Skeletal muscle tissue (tissue), 3 donors: ENCODE measurements at regions not wholly inside any gene's neighbourhood (a gene's known extent, or its start where the extent isn't known, plus 50 kb on each side); places are given as distances from the start of the nearest gene placed in this dataset.

Source experiments
- H3K27ac ChIP-seq: one replicate; pipeline ENCODE4 v1.7.0; 2013; ENCODE audit warnings: mild to moderate bottlenecking, low read depth, low read length, inconsistent platforms
- H3K27me3 ChIP-seq, 3 donors: one replicate each; pipeline ENCODE4 v1.7.0; 2013; ENCODE audit warnings: low read length in 3 of 3; ENCODE audit not compliant: control insufficient read depth in 3 of 3, insufficient read depth in 3 of 3
- H3K36me3 ChIP-seq, 3 donors: one replicate each; pipeline ENCODE4 v1.7.0; 2013; ENCODE audit warnings: low read length in 3 of 3; ENCODE audit not compliant: control insufficient read depth in 3 of 3, insufficient read depth in 3 of 3
- H3K4me1 ChIP-seq, 3 donors: one replicate each; pipeline ENCODE4 v1.7.0; 2013; ENCODE audit warnings: low read length in 3 of 3, mild to moderate bottlenecking in 3 of 3; ENCODE audit not compliant: control insufficient read depth in 3 of 3, insufficient read depth in 3 of 3
- H3K4me3 ChIP-seq, 3 donors: one replicate each; pipeline ENCODE4 v1.7.0; 2013; ENCODE audit warnings: low read length in 3 of 3
- H3K9ac ChIP-seq, 3 donors: one replicate each; pipeline ENCODE4 v1.7.0; 2013; ENCODE audit warnings: low read length in 3 of 3, mild to moderate bottlenecking in 3 of 3, moderate library complexity in 2 of 3, low read depth in 1 of 3
- H3K9me3 ChIP-seq, 3 donors: one replicate each; pipeline ENCODE4 v1.7.0; 2013; ENCODE audit warnings: low read length in 3 of 3; ENCODE audit not compliant: control insufficient read depth in 3 of 3
- donor health status: Osteomylitis.

DNA sequence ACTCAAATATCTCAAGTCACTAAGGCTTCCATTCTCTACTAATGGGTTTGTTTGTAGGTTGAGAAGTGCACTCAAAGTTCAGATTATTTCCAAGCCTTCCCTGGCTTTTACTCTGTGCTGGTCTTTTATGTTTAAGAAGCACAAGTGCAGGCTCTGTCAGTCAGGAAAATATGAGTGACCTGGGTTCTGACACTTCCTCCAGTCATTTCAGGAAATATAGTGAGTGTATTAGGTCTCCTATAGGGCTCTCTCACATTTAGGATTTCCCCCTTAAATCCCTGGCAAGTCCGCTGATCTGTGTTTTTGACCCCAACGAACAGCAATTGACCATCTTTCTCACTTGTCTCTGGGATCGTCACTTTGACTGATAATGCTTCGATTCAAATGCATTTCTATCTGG lies 210.2 kb downstream of the ARPP21 start:
- Histone ChIP-seq H3K4me3 (no peak overlapping the region), H3K9me3 (no peaks in the 10 kb centered on the region), H3K27ac (no peak overlapping the region), H3K9ac (no peak overlapping the region), H3K36me3 (no peaks in the 10 kb centered on the region), H3K4me1 (no peaks in the 10 kb centered on the region), H3K27me3 (no peaks in the 10 kb centered on the region)

- Histone ChIP-seq H3K4me1 (no peaks in the 10 kb centered on the region), H3K36me3 (no peaks in the 10 kb centered on the region), H3K27ac (no peak overlapping the region), H3K4me3 (no peak overlapping the region), H3K9ac (no peak overlapping the region), H3K27me3 (no peaks in the 10 kb centered on the region), H3K9me3 (no peaks in the 10 kb centered on the region)
Observed at GRCh38 chr3:35849963-35850362, 210.6 kb downstream of the ARPP21 start.

DNA sequence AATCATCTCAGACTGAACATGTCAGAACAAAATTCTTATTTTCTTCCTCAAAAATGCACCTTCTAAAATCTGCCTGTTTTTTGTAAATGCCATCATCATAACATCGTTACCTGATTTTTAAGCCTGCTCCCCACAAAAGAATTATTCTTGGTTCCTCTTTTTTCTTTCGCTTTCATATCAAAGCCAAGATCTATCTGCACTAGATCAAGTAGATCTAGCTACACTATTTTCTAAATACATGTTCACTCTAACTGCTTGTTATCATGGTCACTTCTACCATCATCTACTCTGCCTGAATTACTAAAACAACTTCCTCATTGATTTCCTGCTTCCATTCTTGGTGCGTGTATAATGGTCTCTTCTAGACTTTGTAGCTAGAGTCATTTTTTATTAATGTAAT lies 217.7 kb downstream of the ARPP21 start:
- Histone ChIP-seq H3K4me1 (no peaks in the 10 kb centered on the region), H3K9me3 (no peaks in the 10 kb centered on the region), H3K27ac (no peak overlapping the region), H3K36me3 (no peaks in the 10 kb centered on the region), H3K4me3 (no peak overlapping the region), H3K27me3 (no peaks in the 10 kb centered on the region), H3K9ac (no peak overlapping the region)

DNA sequence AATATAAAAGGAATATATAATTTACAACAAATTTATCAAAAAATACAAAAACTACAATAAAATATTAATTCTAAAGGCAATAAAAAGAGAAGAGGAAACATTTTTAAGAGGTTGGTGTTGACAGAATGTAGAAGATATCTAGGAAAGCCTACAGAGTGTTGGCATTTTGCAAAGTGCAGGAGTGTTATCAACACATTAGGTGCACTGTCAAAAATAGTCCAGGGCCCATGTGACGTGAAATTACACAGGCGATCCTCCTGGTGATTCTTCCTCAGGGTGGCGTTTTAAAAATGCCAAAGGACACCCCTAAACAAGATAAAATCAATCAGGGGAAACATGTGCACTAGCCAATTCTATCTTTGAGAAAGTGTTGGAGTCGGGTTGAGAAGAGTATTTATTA lies 222.7 kb downstream of the ARPP21 start:
- Histone ChIP-seq H3K4me1 (no peaks in the 10 kb centered on the region), H3K9ac (no peak overlapping the region), H3K27ac (no peak overlapping the region), H3K4me3 (no peak overlapping the region), H3K36me3 (no peaks in the 10 kb centered on the region), H3K9me3 (no peaks in the 10 kb centered on the region), H3K27me3 (no peaks in the 10 kb centered on the region)

DNA sequence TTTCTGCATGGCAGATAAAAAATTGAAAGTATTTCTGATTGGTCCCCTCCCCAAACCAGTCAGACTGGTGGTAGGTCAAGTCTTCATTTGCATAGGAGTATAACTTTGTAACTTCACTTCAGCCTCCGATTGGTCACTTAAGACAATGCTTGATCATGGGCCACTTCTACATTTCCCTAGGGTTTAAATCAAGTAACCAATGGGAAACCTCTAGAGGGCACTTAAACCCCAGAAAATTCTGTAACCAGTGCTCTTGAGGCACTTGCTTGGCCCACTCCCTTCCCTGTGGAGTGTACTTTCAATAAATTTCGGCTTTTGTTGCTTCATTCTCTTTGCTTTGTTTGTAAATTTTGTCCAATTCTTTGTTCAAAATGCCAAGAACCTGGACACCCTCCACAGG lies 225.5 kb downstream of the ARPP21 start:
- H3K4me1 ChIP-seq = no peaks in the 10 kb centered on the region
- H3K36me3 ChIP-seq = no peaks in the 10 kb centered on the region
- H3K4me3 ChIP-seq = no peak overlapping the region
- no peak overlapping the region for H3K27ac ChIP-seq
- H3K9me3 ChIP-seq = no peaks in the 10 kb centered on the region
- H3K9ac ChIP-seq = no peak overlapping the region
- no peaks in the 10 kb centered on the region for H3K27me3 ChIP-seq

GRCh38 chr3:35867791-35868190 lies 228.5 kb downstream of the ARPP21 start:
- Histone ChIP-seq H3K36me3 (no peaks in the 10 kb centered on the region), H3K4me3 (no peak overlapping the region), H3K27ac (no peak overlapping the region), H3K9ac (no peak overlapping the region), H3K4me1 (no peaks in the 10 kb centered on the region), H3K27me3 (no peaks in the 10 kb centered on the region), H3K9me3 (no peaks in the 10 kb centered on the region)

- Histone ChIP-seq H3K27ac (no peak overlapping the region), H3K4me1 (no peaks in the 10 kb centered on the region), H3K9me3 (no peaks in the 10 kb centered on the region), H3K4me3 (no peak overlapping the region), H3K27me3 (no peaks in the 10 kb centered on the region), H3K9ac (no peak overlapping the region), H3K36me3 (no peaks in the 10 kb centered on the region)
Observed at GRCh38 chr3:35871009-35871408, 231.7 kb downstream of the ARPP21 start.

GRCh38 chr3:35883929-35884328 lies 244.6 kb downstream of the ARPP21 start:
- H3K9ac ChIP-seq = no peak overlapping the region
- no peak overlapping the region for H3K27ac ChIP-seq
- H3K27me3 ChIP-seq = no peaks in the 10 kb centered on the region
- no peaks in the 10 kb centered on the region for H3K36me3 ChIP-seq
- no peaks in the 10 kb centered on the region for H3K4me1 ChIP-seq
- H3K9me3 ChIP-seq = peaks cover 0 to 2% (median 0%) of the 10 kb centered on the region in 3 donors
- no peak overlapping the region for H3K4me3 ChIP-seq

GRCh38 chr3:35894735-35895134 lies 255.4 kb downstream of the ARPP21 start:
- Histone ChIP-seq H3K27me3 (no peaks in the 10 kb centered on the region), H3K4me1 (no peaks in the 10 kb centered on the region)

GRCh38 chr3:35899245-35899644 lies 259.9 kb downstream of the ARPP21 start:
- no peaks in the 10 kb centered on the region for H3K4me1 ChIP-seq
- no peaks in the 10 kb centered on the region for H3K9me3 ChIP-seq
- no peaks in the 10 kb centered on the region for H3K36me3 ChIP-seq
- H3K9ac ChIP-seq = no peak overlapping the region
- H3K27me3 ChIP-seq = no peaks in the 10 kb centered on the region
- no peak overlapping the region for H3K27ac ChIP-seq
- H3K4me3 ChIP-seq = no peak overlapping the region

More at GRCh38 chr3:35894735-35895134, 255.4 kb downstream of the ARPP21 start:
- no peaks in the 10 kb centered on the region for H3K36me3 ChIP-seq
- H3K9ac ChIP-seq = no peak overlapping the region
- no peak overlapping the region for H3K27ac ChIP-seq
- H3K4me3 ChIP-seq = no peak overlapping the region
- H3K9me3 ChIP-seq = no peaks in the 10 kb centered on the region

- Histone ChIP-seq H3K9ac (no peak overlapping the region), H3K4me1 (no peaks in the 10 kb centered on the region), H3K27me3 (no peaks in the 10 kb centered on the region), H3K36me3 (no peaks in the 10 kb centered on the region), H3K4me3 (no peak overlapping the region), H3K9me3 (no peaks in the 10 kb centered on the region), H3K27ac (no peak overlapping the region)
Observed at GRCh38 chr3:35900079-35900478, 260.8 kb downstream of the ARPP21 start.
